Adrenal gland (tissue), 9 donors: ENCODE measurements at regions not wholly inside any gene's neighbourhood (a gene's known extent, or its start where the extent isn't known, plus 50 kb on each side); places are given as distances from the start of the nearest gene placed in this dataset.

Experiments
- DNase-seq, 7 donors: peaks; one replicate each; pipeline ENCODE4 v3.0.0-alpha.2; 2019 to 2020
- H3K27ac ChIP-seq, 5 donors: fragments of 200-600 bp; sonication (generic) in 4 of 5; 1 replicate in 3 of 5; 2 replicates in 2 of 5; pipeline versions ENCODE4 v1.5.1 to v1.8.0; 2016 to 2020; ENCODE audit warnings: mild to moderate bottlenecking in 1 of 5
- H3K27me3 ChIP-seq: fragments of 200-600 bp; 2 replicates; pipeline ENCODE4 v1.8.0; 2021
- H3K36me3 ChIP-seq, 2 donors: fragments of 200-600 bp; replicated peaks in 1 of 2; 1 replicate in 1 of 2; 2 replicates in 1 of 2; pipeline versions ENCODE4 v1.5.1 to v1.8.0; 2018 to 2022
- H3K4me1 ChIP-seq, 2 donors: fragments of 200-600 bp; replicated peaks in 1 of 2; 1 replicate in 1 of 2; 2 replicates in 1 of 2; pipeline versions ENCODE4 v1.5.1 to v1.8.0; 2018 to 2021
- H3K4me3 ChIP-seq, 4 donors: fragments of 200-600 bp; sonication (generic) in 3 of 4; one replicate each; pipeline ENCODE4 v1.5.1; 2016 to 2018
- H3K9me3 ChIP-seq, 3 donors: fragments of 200-600 bp; sonication (generic) in 1 of 3; replicated peaks in 1 of 3; 1 replicate in 2 of 3; 2 replicates in 1 of 3; pipeline versions ENCODE4 v1.5.1 to v1.8.0; 2016 to 2021
- CTCF ChIP-seq, 6 experiments: fragments of 450-650 bp in 4 of 6; fragments of 200-600 bp in 2 of 6; sonication (generic) in 1 of 6; IDR thresholded peaks; 1 replicate in 5 of 6; 2 replicates in 1 of 6; pipeline versions ENCODE4 v1.5.1 to v1.8.0; 2016 to 2021; ENCODE audit warnings: antibody characterized with exemption in 6 of 6, mild to moderate bottlenecking in 2 of 6, moderate library complexity in 1 of 6
- POLR2A ChIP-seq, 2 donors: fragments of 450-650 bp; IDR thresholded peaks; one replicate each; pipeline ENCODE4 v1.6.1; 2017; ENCODE audit warnings: antibody characterized with exemption in 2 of 2, mild to moderate bottlenecking in 2 of 2, moderate library complexity in 1 of 2
- WGBS, 4 donors: extraction: QIAGEN DNeasy Blood & Tissue Kit in 2 of 4; methylation state at CpG; one replicate each; pipeline versions ENCODE4 v1.1.5 to v1.1.7; 2013 to 2017; 5-methylcytosine and 5-hydroxymethylcytosine counted together
- intact Hi-C, 2 donors: fragments of 100-400 bp; cut with DNase I; formaldehyde crosslinking; loops; one replicate each; pipeline versions ENCODE4 v1.14.1 to v1.15.0; 2022 to 2023
- donor health status: healthy with polysubstance abuse.
- donor health status: Bipolar disorder and iron deficiency.
- donor health status: DM: yes; HTN: yes; CAD: no.
- donor health status: DM: no; HTN: no; CAD: no.
- donor health status: DM: no; HTN: no; CAD: no.

- Histone ChIP-seq H3K27ac (no peak overlapping the region), H3K36me3 (no peaks in the 10 kb centered on the region), H3K4me3 (no peak overlapping the region), H3K4me1 (no peaks in the 10 kb centered on the region), H3K9me3 (no peaks in the 10 kb centered on the region), H3K27me3 (no peaks in the 10 kb centered on the region)
- intact Hi-C loops = no loop called here
- TF ChIP-seq POLR2A (IDR thresholded peaks at IDR 0.05) (no peak), CTCF (IDR thresholded peaks at IDR 0.05) (no peak)
- WGBS, 4 donors = 64 to 69% (median 67%) methylated on average over 3 of the region's 3 CpGs
- no peak for DNase-seq
Observed at GRCh38 chr6:91632308-91632707, 1045.4 kb upstream of the MAP3K7 start.

- Histone ChIP-seq H3K27ac (no peak overlapping the region), H3K4me3 (no peak overlapping the region), H3K36me3 (no peaks in the 10 kb centered on the region), H3K27me3 (no peaks in the 10 kb centered on the region), H3K4me1 (no peaks in the 10 kb centered on the region), H3K9me3 (no peaks in the 10 kb centered on the region)
- TF ChIP-seq CTCF (IDR thresholded peaks at IDR 0.05) (no peak), POLR2A (IDR thresholded peaks at IDR 0.05) (no peak)
- intact Hi-C loops = no loop called here
- WGBS, 4 donors = 89 to 93% (median 90%) methylated on average over 3 of the region's 3 CpGs
- no peak for DNase-seq
Observed at GRCh38 chr6:91631227-91631626, 1044.4 kb upstream of the MAP3K7 start.

GRCh38 chr6:91626911-91627310, 1040.0 kb upstream of the MAP3K7 start:
- 70 to 79% (median 73%) methylated on average over 4 of the region's 4 CpGs for WGBS, 4 donors
- no peak overlapping the region for H3K27ac ChIP-seq
- H3K9me3 ChIP-seq = no peaks in the 10 kb centered on the region
- DNase-seq = no peak
- no peaks in the 10 kb centered on the region for H3K4me1 ChIP-seq
- H3K27me3 ChIP-seq = no peaks in the 10 kb centered on the region
- H3K4me3 ChIP-seq = no peak overlapping the region
- no peaks in the 10 kb centered on the region for H3K36me3 ChIP-seq
- intact Hi-C loops = no loop called here
- TF ChIP-seq POLR2A (IDR thresholded peaks at IDR 0.05) (no peak), CTCF (IDR thresholded peaks at IDR 0.05) (no peak)

- DNase-seq = no peak
- intact Hi-C loops = no loop called here
- Histone ChIP-seq H3K36me3 (no peaks in the 10 kb centered on the region), H3K27ac (no peak overlapping the region), H3K4me3 (no peak overlapping the region), H3K9me3 (no peaks in the 10 kb centered on the region), H3K27me3 (no peaks in the 10 kb centered on the region), H3K4me1 (no peaks in the 10 kb centered on the region)
- TF ChIP-seq POLR2A (IDR thresholded peaks at IDR 0.05) (no peak), CTCF (IDR thresholded peaks at IDR 0.05) (no peak)
Observed at GRCh38 chr6:91613481-91613880, 1026.6 kb upstream of the MAP3K7 start.
